ENCODE measurements at regions not wholly inside any gene's neighbourhood (a gene's known extent, or its start where the extent isn't known, plus 50 kb on each side); places are given as distances from the start of the nearest gene placed in this dataset.

DNA sequence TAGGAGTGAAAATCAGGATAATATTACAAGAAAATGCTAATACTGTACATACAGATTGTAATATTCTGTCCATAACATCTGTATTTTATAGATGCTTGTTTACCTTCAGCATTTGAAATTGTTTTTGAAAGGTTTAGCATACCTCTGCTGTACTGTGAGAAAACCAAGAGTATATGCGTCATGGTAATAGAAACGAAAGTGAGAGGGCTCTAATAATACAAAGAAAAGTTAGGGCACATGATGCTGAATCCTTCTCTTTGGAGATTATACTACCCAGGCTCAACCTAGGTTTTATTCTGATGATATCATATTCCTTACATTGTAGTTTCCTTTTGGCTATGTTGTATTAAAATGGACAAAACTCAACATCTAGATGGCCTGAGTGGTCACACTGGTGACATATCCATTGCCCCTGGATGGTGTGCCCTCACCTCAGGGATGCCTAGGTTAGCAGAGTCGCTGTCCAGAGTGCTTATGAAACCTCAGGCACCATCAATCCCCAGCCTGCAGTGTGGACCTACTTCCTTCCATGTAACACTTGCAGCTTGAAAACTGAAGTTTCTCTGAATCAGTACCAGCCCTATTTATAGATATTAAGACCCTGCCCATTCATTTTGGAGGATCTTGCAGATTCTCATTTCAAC, 253.7 kb downstream of the KCTD12 start:
- H3K27ac Mint-ChIP-seq = no peak overlapping the region
- H3K36me3 Mint-ChIP-seq = no peaks in the 10 kb centered on the region
- H3K4me1 Mint-ChIP-seq = no peaks in the 10 kb centered on the region
- peaks cover 2% of the 10 kb centered on the region for H3K27me3 Mint-ChIP-seq
- H3K9me3 Mint-ChIP-seq = peaks cover 4 to 8% (median 4%) of the 10 kb centered on the region in 3 donors
- no peak overlapping the region for H3K4me3 Mint-ChIP-seq

DNA sequence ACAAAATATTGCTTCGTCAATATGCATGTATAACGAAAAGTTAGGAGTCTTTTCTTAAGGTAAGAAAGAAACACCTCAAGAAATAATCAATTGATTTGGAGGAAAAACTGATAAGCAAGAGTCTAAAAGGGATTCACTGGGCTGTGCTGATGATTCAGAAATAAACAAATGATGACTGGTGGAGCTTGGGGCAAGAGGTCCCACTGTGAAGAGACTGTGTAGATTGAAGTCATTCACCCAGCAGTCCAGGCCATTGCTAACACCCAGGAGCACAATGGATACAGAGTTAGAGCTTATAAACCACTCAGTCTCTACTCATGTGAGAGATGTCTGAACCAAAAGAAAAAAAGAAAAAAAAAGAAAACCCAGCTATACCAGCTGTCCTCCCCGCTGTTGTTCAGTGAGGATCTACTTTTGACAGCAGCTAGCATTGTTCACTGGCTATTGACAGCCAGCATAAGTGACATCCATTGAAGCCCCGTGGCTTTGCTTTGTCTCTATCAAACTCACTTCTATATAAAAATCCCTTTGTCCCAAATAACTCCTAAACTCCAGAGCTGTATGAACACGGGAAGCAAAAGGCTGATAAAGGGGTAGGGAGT, 255.5 kb downstream of the KCTD12 start:
- Mint-ChIP-seq H3K27ac (no peak overlapping the region), H3K27me3 (peaks cover 4% of the 10 kb centered on the region), H3K36me3 (no peaks in the 10 kb centered on the region), H3K4me3 (no peak overlapping the region), H3K4me1 (no peaks in the 10 kb centered on the region), H3K9me3 (peaks cover 4 to 8% (median 4%) of the 10 kb centered on the region in 3 donors)

DNA sequence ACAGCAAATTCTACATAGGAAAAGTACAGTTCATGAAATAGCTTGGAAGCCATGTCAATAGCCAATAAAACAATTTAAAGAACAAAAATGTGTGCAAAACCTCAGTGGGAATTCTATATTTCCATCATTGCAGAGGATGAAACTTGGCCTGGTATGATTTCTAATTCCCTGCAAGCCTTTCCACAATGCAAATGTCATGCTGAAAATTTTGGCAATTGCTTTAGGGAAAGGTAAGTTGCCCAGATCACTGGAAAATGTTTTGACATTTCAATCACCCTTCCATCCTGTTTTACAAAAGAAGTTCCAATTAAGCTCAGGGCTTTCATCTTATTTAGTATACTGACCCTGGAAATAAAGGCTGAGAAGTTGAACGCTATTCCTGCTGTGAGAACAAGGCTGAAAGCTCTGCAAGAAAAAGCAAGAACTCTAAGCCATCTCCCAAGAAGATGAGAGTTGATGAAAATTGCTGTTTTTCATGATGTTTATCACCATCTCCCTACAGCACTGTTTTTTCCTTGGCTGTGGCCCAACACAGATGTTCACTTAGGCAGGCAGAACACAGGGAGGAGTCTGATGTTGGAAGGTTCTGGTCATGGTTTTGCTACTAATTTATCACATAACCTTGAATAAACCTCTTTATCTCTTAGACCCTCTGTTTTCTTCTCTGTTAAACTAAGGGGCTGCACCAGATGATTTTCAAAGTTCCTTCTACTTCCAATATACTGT, 263.7 kb downstream of the KCTD12 start:
- Mint-ChIP-seq H3K27me3 (peaks cover 8% of the 10 kb centered on the region), H3K36me3 (no peaks in the 10 kb centered on the region), H3K4me3 (no peak overlapping the region), H3K9me3 (peaks cover 0 to 2% (median 0%) of the 10 kb centered on the region in 3 donors), H3K27ac (no peak overlapping the region), H3K4me1 (no peaks in the 10 kb centered on the region)

DNA sequence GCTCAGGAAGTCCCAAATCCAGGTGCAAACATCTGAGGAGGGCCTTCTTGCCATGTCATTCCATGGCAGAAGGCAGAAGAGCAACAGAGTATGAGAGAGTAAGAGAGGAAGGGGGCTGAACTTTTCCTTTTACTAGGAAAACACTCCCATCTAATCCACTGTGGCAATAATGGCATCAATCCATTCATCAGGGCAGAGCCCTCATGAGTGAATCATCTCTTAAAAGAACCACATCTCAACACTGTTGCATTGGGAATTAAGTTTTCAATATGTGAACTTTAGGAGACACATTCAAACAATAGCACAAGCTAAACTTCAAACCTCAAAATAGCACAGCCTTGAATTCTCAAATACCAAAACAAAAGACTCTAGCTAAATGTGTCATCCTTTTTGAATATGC, 264.5 kb downstream of the KCTD12 start:
- Mint-ChIP-seq H3K36me3 (no peaks in the 10 kb centered on the region), H3K27ac (no peak overlapping the region), H3K9me3 (no peaks in the 10 kb centered on the region), H3K4me3 (no peak overlapping the region), H3K4me1 (no peaks in the 10 kb centered on the region), H3K27me3 (peaks cover 8% of the 10 kb centered on the region)

DNA sequence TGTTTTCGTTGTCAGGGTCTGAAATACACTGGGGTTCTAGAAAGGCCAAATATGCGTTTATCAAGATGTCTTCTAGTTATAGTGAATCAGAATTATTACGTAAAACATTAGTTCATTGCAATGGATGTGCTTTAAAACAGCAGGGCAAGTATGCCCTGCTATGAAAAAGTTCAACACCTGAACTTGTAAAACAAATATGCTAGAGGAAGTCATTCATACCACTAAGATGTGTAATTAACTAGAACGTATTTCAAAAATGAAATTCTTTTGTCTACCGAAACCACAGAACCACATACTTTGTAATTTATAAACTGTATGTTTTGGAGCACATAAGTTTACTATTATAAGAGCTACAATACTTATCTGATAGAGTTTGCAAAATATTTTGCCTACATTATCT, 266.2 kb downstream of the KCTD12 start:
- no peaks in the 10 kb centered on the region for H3K36me3 Mint-ChIP-seq
- H3K4me3 Mint-ChIP-seq = no peak overlapping the region
- H3K27me3 Mint-ChIP-seq = peaks cover 5% of the 10 kb centered on the region
- H3K9me3 Mint-ChIP-seq = no peaks in the 10 kb centered on the region
- H3K4me1 Mint-ChIP-seq = no peaks in the 10 kb centered on the region
- no peak overlapping the region for H3K27ac Mint-ChIP-seq

DNA sequence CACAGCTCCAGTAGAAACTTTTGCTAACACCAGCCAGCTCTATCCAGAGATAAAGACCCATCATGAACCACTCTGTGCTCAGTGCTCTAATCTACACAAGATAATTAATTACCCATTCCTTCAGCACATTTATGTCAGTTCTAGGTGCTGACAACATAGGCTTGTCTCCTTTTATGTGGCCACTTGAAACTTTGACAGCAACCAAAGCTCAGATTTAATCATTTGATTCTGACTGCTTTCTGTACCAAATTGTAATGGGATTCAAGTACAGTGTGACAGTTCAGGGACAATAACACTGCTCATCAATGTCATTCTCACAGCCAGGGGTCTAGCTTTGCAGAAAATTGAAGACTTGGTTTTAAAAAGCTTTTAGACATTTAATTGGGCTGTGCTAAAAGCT, 266.6 kb downstream of the KCTD12 start:
- no peak overlapping the region for H3K27ac Mint-ChIP-seq
- H3K9me3 Mint-ChIP-seq = no peaks in the 10 kb centered on the region
- H3K4me3 Mint-ChIP-seq = no peak overlapping the region

DNA sequence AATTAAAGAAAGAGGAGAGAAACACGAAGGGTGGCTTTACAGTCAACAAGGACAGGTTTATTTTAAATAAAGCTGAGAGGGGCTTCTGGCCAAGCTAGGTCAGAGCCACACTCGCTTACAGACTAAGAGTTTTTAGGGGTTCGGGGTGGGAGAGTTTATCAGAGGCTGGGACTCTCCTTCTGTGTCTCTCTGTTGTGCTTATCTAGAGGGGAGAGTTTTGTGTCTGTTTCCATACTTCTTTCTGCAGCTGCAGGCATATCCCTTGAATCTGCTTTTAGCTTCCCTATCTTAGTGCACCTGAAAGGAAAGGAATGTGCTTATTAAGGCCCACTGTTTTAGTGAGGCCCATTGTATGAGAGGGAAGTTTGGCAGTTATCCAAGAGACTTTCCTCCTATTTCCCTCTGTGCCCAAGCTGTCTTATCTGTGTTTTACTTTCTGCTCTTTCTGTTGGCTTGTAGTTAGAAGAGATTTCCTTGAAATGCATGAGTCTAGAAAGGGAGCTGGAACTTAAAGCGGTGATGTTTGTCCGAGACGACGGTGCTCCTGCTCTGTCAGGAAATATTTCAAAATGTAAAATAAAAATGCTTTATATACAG, 275.3 kb downstream of the KCTD12 start:
- Mint-ChIP-seq H3K27me3 (no peaks in the 10 kb centered on the region), H3K4me1 (no peaks in the 10 kb centered on the region), H3K27ac (no peak overlapping the region), H3K4me3 (no peak overlapping the region), H3K36me3 (no peaks in the 10 kb centered on the region), H3K9me3 (peaks cover 0 to 2% (median 0%) of the 10 kb centered on the region in 3 donors)

More for the DNA sequence above, 266.6 kb downstream of the KCTD12 start:
- H3K4me1 Mint-ChIP-seq = no peaks in the 10 kb centered on the region
- H3K36me3 Mint-ChIP-seq = no peaks in the 10 kb centered on the region
- H3K27me3 Mint-ChIP-seq = peaks cover 5% of the 10 kb centered on the region

DNA sequence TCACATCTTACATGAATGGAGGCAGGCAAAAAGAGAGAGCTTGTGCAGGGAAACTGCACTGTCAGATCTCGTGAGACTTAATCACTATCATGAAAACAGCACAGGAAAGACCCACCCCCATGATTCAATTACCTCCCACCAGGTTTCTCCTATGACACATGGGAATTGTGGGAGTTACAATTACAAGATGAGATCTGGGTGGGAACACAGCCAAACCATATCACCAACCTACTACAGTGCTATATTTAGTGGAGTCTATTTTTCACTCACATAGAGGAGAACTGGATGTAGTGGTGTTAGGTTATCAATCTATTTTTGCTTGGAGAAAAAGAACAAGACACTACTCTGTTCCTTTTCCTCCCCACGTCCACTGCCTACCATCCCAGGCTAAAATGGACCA, 276.6 kb downstream of the KCTD12 start:
- Mint-ChIP-seq H3K36me3 (no peaks in the 10 kb centered on the region), H3K9me3 (peaks cover 0 to 2% (median 0%) of the 10 kb centered on the region in 3 donors), H3K4me3 (no peak overlapping the region), H3K4me1 (no peaks in the 10 kb centered on the region), H3K27me3 (no peaks in the 10 kb centered on the region), H3K27ac (no peak overlapping the region)

DNA sequence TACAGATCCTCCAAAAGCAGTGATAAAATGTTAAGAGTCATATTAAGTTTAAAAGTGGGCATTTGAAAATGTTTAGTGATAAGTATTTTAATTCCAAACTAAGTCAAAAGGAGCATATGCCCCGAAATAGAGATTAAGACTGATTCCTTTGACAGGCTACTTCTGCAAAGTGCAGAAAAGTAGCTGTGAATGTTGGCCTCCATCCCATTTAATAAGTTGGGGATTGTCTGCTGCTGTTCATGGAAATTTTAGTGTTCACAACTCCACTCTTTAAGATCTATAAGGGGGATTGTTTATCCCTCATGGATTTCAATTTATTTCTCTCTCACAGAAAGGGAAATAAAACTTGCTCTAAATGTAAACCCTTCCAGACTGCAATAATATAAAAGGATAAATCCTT, 278.3 kb downstream of the KCTD12 start:
- Mint-ChIP-seq H3K36me3 (no peaks in the 10 kb centered on the region), H3K27ac (no peak overlapping the region), H3K4me3 (no peak overlapping the region), H3K27me3 (no peaks in the 10 kb centered on the region), H3K4me1 (no peaks in the 10 kb centered on the region), H3K9me3 (peaks cover 0 to 2% (median 0%) of the 10 kb centered on the region in 3 donors)

DNA sequence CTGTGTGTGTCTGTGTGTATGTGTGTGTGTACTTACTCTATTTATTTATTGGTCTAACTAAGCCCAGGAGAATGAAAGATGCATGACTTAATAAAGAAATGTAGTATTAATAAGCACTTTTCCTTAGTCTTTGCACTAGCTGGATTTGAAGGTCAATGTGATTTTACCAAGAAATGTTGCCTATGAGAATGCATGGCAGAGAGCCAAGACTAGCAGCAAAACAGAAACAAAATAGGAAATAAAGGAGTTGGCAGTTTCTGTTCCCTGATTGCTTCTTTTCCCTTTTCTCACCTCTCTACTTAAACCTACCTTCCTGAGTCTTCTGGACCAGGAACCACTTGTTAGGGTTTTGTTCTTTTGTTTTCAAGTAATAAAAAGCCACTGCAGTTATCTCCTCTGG, 286.1 kb downstream of the KCTD12 start:
- Mint-ChIP-seq H3K27me3 (no peaks in the 10 kb centered on the region), H3K4me3 (no peak overlapping the region), H3K27ac (no peak overlapping the region), H3K36me3 (no peaks in the 10 kb centered on the region), H3K9me3 (no peaks in the 10 kb centered on the region), H3K4me1 (no peaks in the 10 kb centered on the region)

DNA sequence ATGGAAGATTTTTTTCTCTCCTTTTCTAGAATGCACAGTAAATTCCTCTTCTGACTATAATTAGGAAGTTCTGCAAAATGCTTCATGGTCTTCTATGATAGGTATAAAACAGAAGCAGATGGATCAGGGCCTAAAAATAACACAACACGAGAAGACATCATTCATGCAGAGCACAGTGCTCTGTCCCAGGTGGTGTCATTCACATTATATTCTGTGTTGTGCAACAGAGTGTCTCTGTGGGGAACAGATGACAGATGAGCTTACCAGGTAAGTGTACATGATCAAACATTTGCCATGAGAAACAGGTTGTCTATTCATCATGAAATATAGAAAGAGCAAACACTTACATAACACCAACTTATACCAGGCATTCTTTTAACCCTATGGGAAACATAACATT, 288.3 kb downstream of the KCTD12 start:
- no peaks in the 10 kb centered on the region for H3K4me1 Mint-ChIP-seq
- H3K9me3 Mint-ChIP-seq = no peaks in the 10 kb centered on the region
- H3K36me3 Mint-ChIP-seq = no peaks in the 10 kb centered on the region
- no peak overlapping the region for H3K4me3 Mint-ChIP-seq
- no peaks in the 10 kb centered on the region for H3K27me3 Mint-ChIP-seq
- no peak overlapping the region for H3K27ac Mint-ChIP-seq

DNA sequence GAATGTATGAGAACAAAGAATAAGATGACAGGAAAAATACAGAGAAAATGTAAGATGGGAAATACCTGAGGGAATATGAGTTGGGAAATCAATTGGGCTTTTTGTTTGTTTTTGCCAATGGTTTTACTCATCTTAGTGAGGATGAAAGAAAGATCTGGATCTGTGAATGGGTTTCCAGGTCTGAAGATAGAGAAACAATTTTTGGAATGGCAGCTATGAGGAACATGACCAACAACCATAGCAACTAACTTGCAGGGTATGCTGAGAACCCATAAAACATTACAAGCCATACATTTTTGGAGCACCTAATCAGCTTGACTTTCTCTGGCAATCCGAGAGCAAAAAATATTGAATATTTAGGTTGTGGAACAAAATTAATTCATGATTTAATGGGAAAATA, 290.0 kb downstream of the KCTD12 start:
- no peaks in the 10 kb centered on the region for H3K27me3 Mint-ChIP-seq
- H3K36me3 Mint-ChIP-seq = no peaks in the 10 kb centered on the region
- H3K4me3 Mint-ChIP-seq = no peak overlapping the region
- no peaks in the 10 kb centered on the region for H3K4me1 Mint-ChIP-seq
- no peak overlapping the region for H3K27ac Mint-ChIP-seq
- no peaks in the 10 kb centered on the region for H3K9me3 Mint-ChIP-seq

DNA sequence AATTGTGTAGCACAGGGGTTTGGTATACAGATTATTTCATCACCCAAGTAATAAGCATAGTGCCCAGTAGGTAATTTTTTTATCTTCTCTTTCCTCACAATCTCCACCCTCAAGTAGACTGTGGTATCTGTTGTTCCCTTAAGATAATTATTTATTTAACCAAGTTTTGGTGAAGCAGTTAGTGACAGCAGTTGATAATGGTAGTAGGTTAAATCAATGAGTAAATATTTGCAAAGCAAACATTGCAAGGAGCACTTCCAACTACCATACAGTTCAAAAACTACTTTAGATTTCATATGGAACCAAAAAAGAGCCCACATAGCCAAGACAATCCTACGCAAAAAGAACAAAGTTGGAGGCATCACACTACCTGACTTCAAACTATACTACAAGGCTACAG, 291.8 kb downstream of the KCTD12 start:
- H3K9me3 Mint-ChIP-seq = no peaks in the 10 kb centered on the region
- no peak overlapping the region for H3K27ac Mint-ChIP-seq
- H3K36me3 Mint-ChIP-seq = no peaks in the 10 kb centered on the region
- peaks cover 1% of the 10 kb centered on the region for H3K27me3 Mint-ChIP-seq
- H3K4me3 Mint-ChIP-seq = no peak overlapping the region
- H3K4me1 Mint-ChIP-seq = no peaks in the 10 kb centered on the region

DNA sequence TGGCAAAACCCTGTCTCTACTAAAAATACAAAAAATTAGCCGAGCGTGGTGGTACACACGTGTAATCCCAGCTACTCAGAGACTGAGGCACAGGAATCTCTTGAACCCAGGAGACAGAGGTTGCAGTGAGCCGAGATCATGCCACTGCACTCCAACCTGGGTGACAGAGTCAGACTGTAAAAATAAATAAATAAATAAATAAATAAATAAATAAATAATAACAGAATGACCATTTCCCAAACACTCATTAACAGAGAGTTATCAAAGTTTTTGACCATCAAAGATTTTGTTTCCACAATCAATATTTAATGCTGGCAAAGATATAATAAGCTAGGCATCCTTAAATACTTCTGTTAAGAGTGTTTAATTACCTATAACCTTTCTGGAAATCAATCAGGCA, 299.4 kb downstream of the KCTD12 start:
- Mint-ChIP-seq H3K4me1 (no peaks in the 10 kb centered on the region), H3K4me3 (no peak overlapping the region), H3K9me3 (peaks cover 0 to 4% (median 0%) of the 10 kb centered on the region in 3 donors), H3K36me3 (no peaks in the 10 kb centered on the region), H3K27me3 (peaks cover 7% of the 10 kb centered on the region), H3K27ac (no peak overlapping the region)

DNA sequence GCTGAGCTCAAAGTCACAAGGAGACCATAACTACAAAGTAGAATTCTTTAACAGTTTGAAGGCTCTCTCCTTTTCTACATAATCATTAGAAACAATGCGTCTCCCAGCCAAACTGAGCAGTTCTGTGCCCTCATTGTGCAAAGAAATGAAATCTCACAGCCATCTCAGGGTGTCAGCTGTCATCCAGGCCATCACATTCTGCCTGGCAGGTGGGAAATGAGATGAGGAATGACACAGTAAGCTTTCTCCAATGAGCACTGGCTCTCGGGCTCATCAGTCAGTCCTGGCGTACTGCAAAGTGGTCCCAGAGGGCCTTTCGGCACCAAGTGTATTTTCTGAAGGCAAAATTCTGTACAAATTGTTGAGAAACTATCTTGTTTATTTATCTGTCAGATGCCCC, 306.5 kb downstream of the KCTD12 start:
- peaks cover 7 to 29% (median 19%) of the 10 kb centered on the region in 3 donors for H3K9me3 Mint-ChIP-seq
- H3K4me1 Mint-ChIP-seq = no peaks in the 10 kb centered on the region
- no peak overlapping the region for H3K27ac Mint-ChIP-seq
- H3K27me3 Mint-ChIP-seq = no peaks in the 10 kb centered on the region
- H3K4me3 Mint-ChIP-seq = no peak overlapping the region
- H3K36me3 Mint-ChIP-seq = peaks cover 2% of the 10 kb centered on the region

Measured in IgD-negative memory B cell (primary cell).